ENCODE measurements at regions not wholly inside any gene's neighbourhood (a gene's known extent, or its start where the extent isn't known, plus 50 kb on each side); places are given as distances from the start of the nearest gene placed in this dataset.
"Not testable (repeated sequence)": the region's sequence is repeated elsewhere in the genome, so short reads cannot be mapped to it uniquely, and the experiment has no call there.

GRCh38 chr21:15430577-15430976 lies 299.2 kb upstream of the USP25 start:
- DNase-seq (ENCODE audit: low read depth in 2 of 2), result no peak

GRCh38 chr21:15431053-15431452 lies 298.7 kb upstream of the USP25 start:
- DNase-seq (ENCODE audit: low read depth in 2 of 2), result no peak

GRCh38 chr21:15433091-15433490 lies 296.7 kb upstream of the USP25 start:
- no peak for DNase-seq (ENCODE audit: low read depth in 2 of 2)

- DNase-seq (ENCODE audit: low read depth in 2 of 2), result no peak
Observed at GRCh38 chr21:15434163-15434905, 295.4 kb upstream of the USP25 start.

GRCh38 chr21:15436031-15436430 lies 293.8 kb upstream of the USP25 start:
- no peak for DNase-seq (ENCODE audit: low read depth in 2 of 2)

GRCh38 chr21:15437883-15438282 lies 291.9 kb upstream of the USP25 start:
- DNase-seq (ENCODE audit: low read depth in 2 of 2), result peak; percentile 29 to 70

GRCh38 chr21:15439726-15440125 lies 290.1 kb upstream of the USP25 start:
- no peak for DNase-seq (ENCODE audit: low read depth in 2 of 2)

GRCh38 chr21:15441060-15441493 lies 288.7 kb upstream of the USP25 start:
- peak; percentile 15 to 48 for DNase-seq (ENCODE audit: low read depth in 2 of 2)

GRCh38 chr21:15441992-15442391 lies 287.8 kb upstream of the USP25 start:
- DNase-seq (ENCODE audit: low read depth in 2 of 2), result peak in 1 of 2 donors; percentile 11

- no peak for DNase-seq (ENCODE audit: low read depth in 2 of 2)
Observed at GRCh38 chr21:15442743-15443469, 286.9 kb upstream of the USP25 start.

GRCh38 chr21:15443740-15444117 lies 286.1 kb upstream of the USP25 start:
- no peak for DNase-seq (ENCODE audit: low read depth in 2 of 2)

- no peak for DNase-seq (ENCODE audit: low read depth in 2 of 2)
Observed at GRCh38 chr21:15444118-15444960, 285.4 kb upstream of the USP25 start.

GRCh38 chr21:15445327-15445726 lies 284.5 kb upstream of the USP25 start:
- no peak for DNase-seq (ENCODE audit: low read depth in 2 of 2)

GRCh38 chr21:15446223-15446622 lies 283.6 kb upstream of the USP25 start:
- no peak for DNase-seq (ENCODE audit: low read depth in 2 of 2)

- no peak for DNase-seq (ENCODE audit: low read depth in 2 of 2)
Observed at GRCh38 chr21:15449556-15449955, 280.2 kb upstream of the USP25 start.

- DNase-seq (ENCODE audit: low read depth in 2 of 2), result no peak
Observed at GRCh38 chr21:15453261-15453660, 276.5 kb upstream of the USP25 start.

GRCh38 chr21:15453785-15454184 lies 276.0 kb upstream of the USP25 start:
- DNase-seq (ENCODE audit: low read depth in 2 of 2), result not testable (repeated sequence)

GRCh38 chr21:15454931-15455330 lies 274.9 kb upstream of the USP25 start:
- not testable (repeated sequence) for DNase-seq (ENCODE audit: low read depth in 2 of 2)

- no peak for DNase-seq (ENCODE audit: low read depth in 2 of 2)
Observed at GRCh38 chr21:15455819-15456462, 273.8 kb upstream of the USP25 start.

- DNase-seq (ENCODE audit: low read depth in 2 of 2), result no peak
Observed at GRCh38 chr21:15457965-15458364, 271.8 kb upstream of the USP25 start.

GRCh38 chr21:15462092-15462491 lies 267.7 kb upstream of the USP25 start:
- no peak for DNase-seq (ENCODE audit: low read depth in 2 of 2)

- DNase-seq (ENCODE audit: low read depth in 2 of 2), result no peak
Observed at GRCh38 chr21:15466329-15466728, 263.5 kb upstream of the USP25 start.

Data from dermis microvascular lymphatic vessel endothelial cell (primary cell).